ENCODE measurements at regions not wholly inside any gene's neighbourhood (a gene's known extent, or its start where the extent isn't known, plus 50 kb on each side); places are given as distances from the start of the nearest gene placed in this dataset.

DNA sequence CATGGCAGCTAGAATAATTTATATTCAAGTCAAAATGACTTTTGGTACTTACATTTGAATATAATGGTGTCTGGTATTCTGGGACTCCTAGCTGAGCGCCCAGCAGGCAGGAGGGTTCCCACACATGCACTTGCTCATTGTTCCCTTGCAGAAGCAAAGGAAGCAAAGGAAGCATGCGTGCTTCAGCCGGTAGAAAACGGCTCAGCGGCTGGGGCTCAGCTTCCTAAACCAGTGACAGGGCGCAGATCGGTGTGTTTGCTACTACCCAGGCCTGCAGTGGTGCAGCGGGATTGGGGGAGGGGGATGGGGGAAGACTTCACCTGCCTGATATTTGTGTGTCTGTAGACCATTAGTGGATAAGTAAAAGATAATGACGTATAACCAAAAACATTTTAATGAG, 978.3 kb upstream of the TENM3 start:
- H3K9me3 ChIP-seq (ENCODE audit: control insufficient read depth, insufficient read depth, low read length): no peaks in the 10 kb centered on the region
- DNase-seq (ENCODE audit: low read depth in 4 of 6, low spot score in 6 of 6): peak in 1 of 6 donors; percentile 77
- 44% methylated on average over 8 of the region's 9 CpGs for WGBS (ENCODE audit: insufficient coverage)
- no peak overlapping the region for H3K27ac ChIP-seq (ENCODE audit: low read depth, low read length)
- peaks cover 4% of the 10 kb centered on the region for H3K4me1 ChIP-seq (ENCODE audit: control insufficient read depth, insufficient read depth, low read length)
- H3K4me3 ChIP-seq (ENCODE audit: low read depth, low read length): no peak overlapping the region
- no peaks in the 10 kb centered on the region for H3K27me3 ChIP-seq (ENCODE audit: control insufficient read depth, insufficient read depth, low read length)
- H3K36me3 ChIP-seq (ENCODE audit: control insufficient read depth, insufficient read depth, low read length): no peaks in the 10 kb centered on the region

DNA sequence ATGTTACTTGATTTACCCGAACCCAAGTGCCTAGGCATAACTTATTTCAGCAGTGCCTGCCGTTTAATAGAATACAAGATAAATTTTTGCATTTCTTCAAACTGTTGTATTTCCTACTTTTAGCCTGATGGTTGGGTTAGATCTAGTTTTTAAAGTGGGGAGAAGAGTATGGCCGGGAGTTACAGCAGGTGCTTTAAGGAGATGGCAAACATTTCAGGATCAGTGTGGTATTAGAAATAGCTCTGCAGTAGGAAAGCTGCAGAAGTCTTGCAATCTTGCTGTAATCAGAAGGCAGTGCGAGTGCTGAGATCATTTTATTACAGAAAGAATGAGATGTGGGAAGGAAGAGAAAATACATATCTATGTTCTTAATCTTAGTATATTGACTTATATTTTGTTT, 977.8 kb upstream of the TENM3 start:
- Histone ChIP-seq H3K9me3 (ENCODE audit: control insufficient read depth, insufficient read depth, low read length) (no peaks in the 10 kb centered on the region), H3K4me3 (ENCODE audit: low read depth, low read length) (no peak overlapping the region), H3K36me3 (ENCODE audit: control insufficient read depth, insufficient read depth, low read length) (no peaks in the 10 kb centered on the region), H3K4me1 (ENCODE audit: control insufficient read depth, insufficient read depth, low read length) (peaks cover 4% of the 10 kb centered on the region), H3K27ac (ENCODE audit: low read depth, low read length) (no peak overlapping the region), H3K27me3 (ENCODE audit: control insufficient read depth, insufficient read depth, low read length) (no peaks in the 10 kb centered on the region)
- DNase-seq (ENCODE audit: low read depth in 4 of 6, low spot score in 6 of 6): peak in 1 of 6 donors; percentile 50
- 59% methylated on average over 2 of the region's 4 CpGs for WGBS (ENCODE audit: insufficient coverage)

DNA sequence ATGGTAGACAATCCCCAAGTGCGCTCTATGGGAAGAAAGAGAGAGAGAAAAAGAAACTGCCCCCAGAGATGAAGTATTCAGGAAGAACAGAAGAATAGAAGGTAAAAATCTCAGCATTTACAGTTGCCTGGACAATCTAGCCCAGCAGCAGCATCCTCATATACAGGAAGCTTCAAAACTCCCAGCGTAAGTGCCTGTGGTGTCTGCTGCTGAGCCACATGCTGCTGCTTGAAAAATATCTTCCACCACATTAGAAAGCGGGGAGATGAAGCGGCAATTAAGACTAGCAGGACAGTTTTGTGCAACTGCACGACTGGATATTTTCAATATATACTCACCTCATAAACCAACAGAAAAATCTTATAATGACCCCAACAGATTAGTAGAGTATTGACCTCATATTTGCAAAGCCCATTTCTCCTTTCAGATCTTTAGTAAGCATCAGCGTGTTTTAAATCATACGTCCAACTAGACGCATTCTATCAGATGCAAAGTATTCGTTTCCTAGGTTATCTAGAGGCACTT, 972.0 kb upstream of the TENM3 start:
- DNase-seq (ENCODE audit: low read depth in 4 of 6, low spot score in 6 of 6): peak in 1 of 6 donors; percentile 71
- H3K27me3 ChIP-seq (ENCODE audit: control insufficient read depth, insufficient read depth, low read length): no peaks in the 10 kb centered on the region
- no peak overlapping the region for H3K4me3 ChIP-seq (ENCODE audit: low read depth, low read length)
- 80% methylated on average over 2 of the region's 9 CpGs for WGBS (ENCODE audit: insufficient coverage)
- no peaks in the 10 kb centered on the region for H3K36me3 ChIP-seq (ENCODE audit: control insufficient read depth, insufficient read depth, low read length)
- no peaks in the 10 kb centered on the region for H3K9me3 ChIP-seq (ENCODE audit: control insufficient read depth, insufficient read depth, low read length)
- no peak overlapping the region for H3K27ac ChIP-seq (ENCODE audit: low read depth, low read length)
- no peaks in the 10 kb centered on the region for H3K4me1 ChIP-seq (ENCODE audit: control insufficient read depth, insufficient read depth, low read length)

- no peak overlapping the region for H3K27ac ChIP-seq (ENCODE audit: low read depth, low read length)
- no peaks in the 10 kb centered on the region for H3K36me3 ChIP-seq (ENCODE audit: control insufficient read depth, insufficient read depth, low read length)
- no peak overlapping the region for H3K4me3 ChIP-seq (ENCODE audit: low read depth, low read length)
- H3K9me3 ChIP-seq (ENCODE audit: control insufficient read depth, insufficient read depth, low read length): no peaks in the 10 kb centered on the region
- DNase-seq (ENCODE audit: low read depth in 4 of 6, low spot score in 6 of 6): peak in 1 of 6 donors; percentile 63
- no CpG with 5 or more reads among the region's 4 CpGs for WGBS (ENCODE audit: insufficient coverage)
- no peaks in the 10 kb centered on the region for H3K27me3 ChIP-seq (ENCODE audit: control insufficient read depth, insufficient read depth, low read length)
- no peaks in the 10 kb centered on the region for H3K4me1 ChIP-seq (ENCODE audit: control insufficient read depth, insufficient read depth, low read length)
Observed at GRCh38 chr4:181272422-181272821, 970.8 kb upstream of the TENM3 start.

- H3K4me3 ChIP-seq (ENCODE audit: low read depth, low read length): no peak overlapping the region
- no peaks in the 10 kb centered on the region for H3K27me3 ChIP-seq (ENCODE audit: control insufficient read depth, insufficient read depth, low read length)
- no peaks in the 10 kb centered on the region for H3K36me3 ChIP-seq (ENCODE audit: control insufficient read depth, insufficient read depth, low read length)
- no peaks in the 10 kb centered on the region for H3K4me1 ChIP-seq (ENCODE audit: control insufficient read depth, insufficient read depth, low read length)
- DNase-seq (ENCODE audit: low read depth in 4 of 6, low spot score in 6 of 6): no peak
- WGBS (ENCODE audit: insufficient coverage): no CpG with 5 or more reads among the region's 3 CpGs
- H3K27ac ChIP-seq (ENCODE audit: low read depth, low read length): no peak overlapping the region
- no peaks in the 10 kb centered on the region for H3K9me3 ChIP-seq (ENCODE audit: control insufficient read depth, insufficient read depth, low read length)
Observed at GRCh38 chr4:181278941-181279340, 964.3 kb upstream of the TENM3 start.

DNA sequence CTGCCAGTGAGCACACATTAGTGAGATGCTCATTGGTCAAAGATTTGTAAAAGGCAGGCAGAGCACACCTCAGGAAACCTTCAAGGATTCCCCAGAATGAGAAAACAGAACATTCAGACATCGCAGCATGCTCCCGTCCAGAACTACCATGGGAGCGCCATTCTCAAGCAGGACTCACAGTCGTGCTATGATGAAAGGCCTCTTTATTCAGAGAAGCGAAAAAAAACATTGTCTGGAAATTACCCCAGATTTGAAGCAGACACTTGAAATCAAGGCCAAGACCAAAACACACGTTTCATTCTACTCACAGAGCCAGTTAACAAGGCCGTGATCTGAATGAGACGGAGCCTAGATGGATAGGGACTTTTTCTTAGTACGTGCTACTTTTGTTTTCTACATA, 961.8 kb upstream of the TENM3 start:
- Histone ChIP-seq H3K36me3 (ENCODE audit: control insufficient read depth, insufficient read depth, low read length) (no peaks in the 10 kb centered on the region), H3K9me3 (ENCODE audit: control insufficient read depth, insufficient read depth, low read length) (no peaks in the 10 kb centered on the region), H3K27me3 (ENCODE audit: control insufficient read depth, insufficient read depth, low read length) (no peaks in the 10 kb centered on the region), H3K27ac (ENCODE audit: low read depth, low read length) (peak overlapping the region; percentile 45), H3K4me3 (ENCODE audit: low read depth, low read length) (no peak overlapping the region), H3K4me1 (ENCODE audit: control insufficient read depth, insufficient read depth, low read length) (no peaks in the 10 kb centered on the region)
- DNase-seq (ENCODE audit: low read depth in 4 of 6, low spot score in 6 of 6): peak in 4 of 6 donors; percentile 41 to 83 (median 58)
- 43% methylated on average over 4 of the region's 9 CpGs for WGBS (ENCODE audit: insufficient coverage)

GRCh38 chr4:181289198-181289597, 954.0 kb upstream of the TENM3 start:
- no peaks in the 10 kb centered on the region for H3K9me3 ChIP-seq (ENCODE audit: control insufficient read depth, insufficient read depth, low read length)

DNA sequence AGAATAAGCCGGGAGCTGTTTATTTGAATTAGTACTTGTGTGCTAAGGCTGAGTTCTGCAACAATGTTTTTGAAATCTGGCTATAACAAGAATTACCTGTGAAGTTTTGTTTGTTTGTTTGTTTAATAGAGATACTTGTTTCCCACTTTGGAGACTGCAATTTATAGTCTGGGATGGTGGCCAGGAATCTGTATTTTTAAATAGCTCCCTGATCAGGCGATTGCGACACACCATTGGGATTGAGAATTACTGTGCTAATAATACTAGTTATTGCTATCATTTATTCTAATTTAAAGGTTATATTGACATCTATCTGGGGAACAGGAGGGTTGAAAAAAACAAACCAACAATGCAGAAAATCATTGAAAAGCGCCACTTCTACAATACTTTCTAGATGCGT, 951.6 kb upstream of the TENM3 start:
- H3K4me3 ChIP-seq (ENCODE audit: low read depth, low read length): no peak overlapping the region
- H3K27ac ChIP-seq (ENCODE audit: low read depth, low read length): no peak overlapping the region
- WGBS (ENCODE audit: insufficient coverage): no CpG with 5 or more reads among the region's 5 CpGs
- no peak for DNase-seq (ENCODE audit: low read depth in 4 of 6, low spot score in 6 of 6)
- H3K4me1 ChIP-seq (ENCODE audit: control insufficient read depth, insufficient read depth, low read length): no peaks in the 10 kb centered on the region
- H3K9me3 ChIP-seq (ENCODE audit: control insufficient read depth, insufficient read depth, low read length): no peaks in the 10 kb centered on the region
- no peaks in the 10 kb centered on the region for H3K27me3 ChIP-seq (ENCODE audit: control insufficient read depth, insufficient read depth, low read length)
- H3K36me3 ChIP-seq (ENCODE audit: control insufficient read depth, insufficient read depth, low read length): no peaks in the 10 kb centered on the region

More at GRCh38 chr4:181289198-181289597, 954.0 kb upstream of the TENM3 start:
- Histone ChIP-seq H3K4me3 (ENCODE audit: low read depth, low read length) (no peak overlapping the region), H3K4me1 (ENCODE audit: control insufficient read depth, insufficient read depth, low read length) (no peaks in the 10 kb centered on the region), H3K27me3 (ENCODE audit: control insufficient read depth, insufficient read depth, low read length) (no peaks in the 10 kb centered on the region), H3K27ac (ENCODE audit: low read depth, low read length) (no peak overlapping the region), H3K36me3 (ENCODE audit: control insufficient read depth, insufficient read depth, low read length) (no peaks in the 10 kb centered on the region)
- DNase-seq (ENCODE audit: low read depth in 4 of 6, low spot score in 6 of 6): peak in 1 of 6 donors; percentile 70
- 80% methylated on average over 7 of the region's 7 CpGs for WGBS (ENCODE audit: insufficient coverage)

DNA sequence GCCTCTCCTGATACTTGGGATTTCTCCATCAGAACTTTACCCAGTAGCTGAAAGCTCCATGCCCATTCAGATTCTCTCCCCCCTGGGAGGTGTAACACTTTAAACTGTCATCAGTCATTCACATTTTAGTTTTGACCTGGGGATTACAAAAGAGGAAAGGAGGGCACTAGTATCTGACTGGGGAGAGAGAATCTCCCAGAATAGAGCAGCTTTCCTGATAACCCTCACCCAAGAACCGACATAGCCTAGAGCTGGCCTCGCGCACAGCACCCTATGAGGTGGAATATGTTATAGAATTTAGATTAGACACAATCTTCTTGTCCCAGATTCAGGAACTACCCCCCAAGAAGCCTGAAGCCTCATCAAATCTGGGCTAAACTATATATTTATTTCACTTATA, 950.2 kb upstream of the TENM3 start:
- Histone ChIP-seq H3K27me3 (ENCODE audit: control insufficient read depth, insufficient read depth, low read length) (no peaks in the 10 kb centered on the region), H3K9me3 (ENCODE audit: control insufficient read depth, insufficient read depth, low read length) (no peaks in the 10 kb centered on the region), H3K4me1 (ENCODE audit: control insufficient read depth, insufficient read depth, low read length) (no peaks in the 10 kb centered on the region), H3K36me3 (ENCODE audit: control insufficient read depth, insufficient read depth, low read length) (no peaks in the 10 kb centered on the region), H3K4me3 (ENCODE audit: low read depth, low read length) (no peak overlapping the region), H3K27ac (ENCODE audit: low read depth, low read length) (no peak overlapping the region)
- no CpG with 5 or more reads among the region's 3 CpGs for WGBS (ENCODE audit: insufficient coverage)
- DNase-seq (ENCODE audit: low read depth in 4 of 6, low spot score in 6 of 6): no peak

DNA sequence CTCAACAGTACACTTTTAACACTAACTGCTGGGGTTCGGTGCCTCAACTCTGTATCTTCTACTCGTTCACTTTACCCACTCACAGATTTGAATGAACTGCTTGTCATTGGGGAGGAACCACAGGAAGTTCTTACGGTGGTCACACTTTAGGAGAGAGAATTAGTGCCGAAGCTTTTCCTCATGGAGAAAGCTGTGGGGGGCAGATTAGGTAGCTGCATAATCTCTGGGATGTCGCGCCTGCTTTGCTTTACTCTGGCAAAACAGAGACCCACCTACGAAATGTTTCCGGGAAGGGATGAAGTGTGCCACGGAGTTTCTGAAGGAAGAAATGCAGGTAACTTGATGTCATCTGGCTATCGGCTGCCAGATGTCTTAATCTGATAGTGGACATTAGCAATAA, 949.7 kb upstream of the TENM3 start:
- H3K27me3 ChIP-seq (ENCODE audit: control insufficient read depth, insufficient read depth, low read length): no peaks in the 10 kb centered on the region
- H3K4me3 ChIP-seq (ENCODE audit: low read depth, low read length): no peak overlapping the region
- no peaks in the 10 kb centered on the region for H3K36me3 ChIP-seq (ENCODE audit: control insufficient read depth, insufficient read depth, low read length)
- no peak for DNase-seq (ENCODE audit: low read depth in 4 of 6, low spot score in 6 of 6)
- WGBS (ENCODE audit: insufficient coverage): 92% methylated on average over 7 of the region's 10 CpGs
- no peaks in the 10 kb centered on the region for H3K4me1 ChIP-seq (ENCODE audit: control insufficient read depth, insufficient read depth, low read length)
- no peaks in the 10 kb centered on the region for H3K9me3 ChIP-seq (ENCODE audit: control insufficient read depth, insufficient read depth, low read length)
- H3K27ac ChIP-seq (ENCODE audit: low read depth, low read length): no peak overlapping the region

Measured in spinal cord (tissue), 9 donors.